Mesodermal cell (in vitro differentiated cells): ENCODE measurements at regions not wholly inside any gene's neighbourhood (a gene's known extent, or its start where the extent isn't known, plus 50 kb on each side); places are given as distances from the start of the nearest gene placed in this dataset.

Experiments
- H3K27ac ChIP-seq: 2 replicates; pipeline ENCODE4 v1.7.0; 2013; ENCODE audit warnings: mild to moderate bottlenecking, low read depth, low read length, moderate library complexity; ENCODE audit not compliant: severe bottlenecking
- H3K36me3 ChIP-seq: 2 replicates; pipeline ENCODE4 v1.7.1; 2013; ENCODE audit warnings: mild to moderate bottlenecking, low read length, moderate library complexity; ENCODE audit not compliant: control insufficient read depth, insufficient read depth
- H3K4me1 ChIP-seq: one replicate; pipeline ENCODE4 v1.7.1; 2013; ENCODE audit warnings: mild to moderate bottlenecking, low read length; ENCODE audit not compliant: insufficient read depth, control insufficient read depth, poor library complexity, severe bottlenecking
- H3K4me3 ChIP-seq: 2 replicates; pipeline ENCODE4 v1.7.0; 2013; ENCODE audit warnings: low read length, control low read depth, mild to moderate bottlenecking; ENCODE audit not compliant: insufficient read depth, poor library complexity, severe bottlenecking; ENCODE audit errors: extremely low read depth
- H3K9me3 ChIP-seq: 2 replicates; pipeline ENCODE4 v1.7.1; 2013; ENCODE audit warnings: mild to moderate bottlenecking, low read length, moderate library complexity; ENCODE audit not compliant: control insufficient read depth
- WGBS, 2 experiments: methylation state at CpG; one replicate each; pipeline ENCODE4 v1.1.5; 2013; ENCODE audit warnings: missing lambda C conversion rate in 2 of 2; ENCODE audit not compliant: insufficient coverage in 2 of 2; 5-methylcytosine and 5-hydroxymethylcytosine counted together

GRCh38 chr2:217282531-217282930 lies 422.7 kb upstream of the TNP1 start:
- H3K9me3 ChIP-seq, result no peaks in the 10 kb centered on the region
- peaks cover 6% of the 10 kb centered on the region for H3K4me1 ChIP-seq
- WGBS, 2 experiments, result 97% methylated on average over 2 of the region's 2 CpGs; no CpG with 5 or more reads in 1 of the 2 experiments
- no peaks in the 10 kb centered on the region for H3K36me3 ChIP-seq
- H3K27ac ChIP-seq, result no peak overlapping the region
- no peak overlapping the region for H3K4me3 ChIP-seq

GRCh38 chr2:217279556-217279955 lies 419.7 kb upstream of the TNP1 start:
- Histone ChIP-seq H3K36me3 (no peaks in the 10 kb centered on the region), H3K27ac (no peak overlapping the region), H3K9me3 (no peaks in the 10 kb centered on the region), H3K4me1 (peaks cover 6% of the 10 kb centered on the region), H3K4me3 (no peak overlapping the region)

- H3K27ac ChIP-seq, result no peak overlapping the region
- H3K9me3 ChIP-seq, result peaks cover 1% of the 10 kb centered on the region
- peaks cover 6% of the 10 kb centered on the region for H3K4me1 ChIP-seq
- no peaks in the 10 kb centered on the region for H3K36me3 ChIP-seq
- no peak overlapping the region for H3K4me3 ChIP-seq
- WGBS, 2 experiments, result 84 to 89% methylated on average over 2 of the region's 3 CpGs
Observed at GRCh38 chr2:217279140-217279539, 419.3 kb upstream of the TNP1 start.

- H3K4me3 ChIP-seq, result no peak overlapping the region
- H3K9me3 ChIP-seq, result peaks cover 3% of the 10 kb centered on the region
- H3K27ac ChIP-seq, result no peak overlapping the region
- H3K4me1 ChIP-seq, result peaks cover 6% of the 10 kb centered on the region
- WGBS, 2 experiments, result 76 to 85% methylated on average over 4 to 5 of the region's 8 CpGs
- no peaks in the 10 kb centered on the region for H3K36me3 ChIP-seq
Observed at GRCh38 chr2:217277646-217278398, 418.0 kb upstream of the TNP1 start.

- Histone ChIP-seq H3K36me3 (no peaks in the 10 kb centered on the region), H3K4me1 (peaks cover 6% of the 10 kb centered on the region), H3K27ac (no peak overlapping the region), H3K4me3 (no peak overlapping the region), H3K9me3 (peaks cover 3% of the 10 kb centered on the region)
- WGBS, 2 experiments, result 90 to 92% methylated on average over 2 of the region's 4 CpGs
Observed at GRCh38 chr2:217276433-217276832, 416.6 kb upstream of the TNP1 start.

- Histone ChIP-seq H3K27ac (no peak overlapping the region), H3K4me3 (no peak overlapping the region), H3K9me3 (peaks cover 3% of the 10 kb centered on the region), H3K4me1 (peaks cover 6% of the 10 kb centered on the region), H3K36me3 (no peaks in the 10 kb centered on the region)
- WGBS, 2 experiments, result 100% methylated on average over 1 to 2 of the region's 5 CpGs
Observed at GRCh38 chr2:217275091-217275490, 415.2 kb upstream of the TNP1 start.

GRCh38 chr2:217274578-217274977 lies 414.7 kb upstream of the TNP1 start:
- Histone ChIP-seq H3K27ac (no peak overlapping the region), H3K4me3 (no peak overlapping the region), H3K9me3 (peaks cover 3% of the 10 kb centered on the region), H3K4me1 (peaks cover 3% of the 10 kb centered on the region), H3K36me3 (no peaks in the 10 kb centered on the region)
- 90 to 100% methylated on average over 2 of the region's 4 CpGs for WGBS, 2 experiments

GRCh38 chr2:217273851-217274250 lies 414.0 kb upstream of the TNP1 start:
- 100% methylated on average over 1 of the region's 2 CpGs; no CpG with 5 or more reads in 1 of the 2 experiments for WGBS, 2 experiments
- H3K4me3 ChIP-seq, result no peak overlapping the region
- peaks cover 3% of the 10 kb centered on the region for H3K9me3 ChIP-seq
- no peaks in the 10 kb centered on the region for H3K36me3 ChIP-seq
- H3K27ac ChIP-seq, result no peak overlapping the region
- H3K4me1 ChIP-seq, result peaks cover 3% of the 10 kb centered on the region

- Histone ChIP-seq H3K4me3 (no peak overlapping the region), H3K9me3 (peaks cover 8% of the 10 kb centered on the region), H3K36me3 (no peaks in the 10 kb centered on the region), H3K4me1 (peaks cover under 1% of the 10 kb centered on the region), H3K27ac (no peak overlapping the region)
- WGBS, 2 experiments, result 82 to 90% methylated on average over 3 to 4 of the region's 4 CpGs
Observed at GRCh38 chr2:217273162-217273561, 413.3 kb upstream of the TNP1 start.

- H3K9me3 ChIP-seq, result peaks cover 20% of the 10 kb centered on the region
- WGBS, 2 experiments, result 89 to 93% methylated on average over 3 of the region's 3 CpGs
- no peak overlapping the region for H3K27ac ChIP-seq
- no peaks in the 10 kb centered on the region for H3K4me1 ChIP-seq
- no peaks in the 10 kb centered on the region for H3K36me3 ChIP-seq
- no peak overlapping the region for H3K4me3 ChIP-seq
Observed at GRCh38 chr2:217271813-217272212, 411.9 kb upstream of the TNP1 start.

- H3K27ac ChIP-seq, result no peak overlapping the region
- no peak overlapping the region for H3K4me3 ChIP-seq
- peaks cover 22% of the 10 kb centered on the region for H3K9me3 ChIP-seq
- WGBS, 2 experiments, result 71 to 80% methylated on average over 1 of the region's 1 CpG
- H3K36me3 ChIP-seq, result no peaks in the 10 kb centered on the region
- H3K4me1 ChIP-seq, result no peaks in the 10 kb centered on the region
Observed at GRCh38 chr2:217270485-217271121, 410.7 kb upstream of the TNP1 start.
